HPDE6-E6E7 (cell line): ENCODE measurements at regions not wholly inside any gene's neighbourhood (a gene's known extent, or its start where the extent isn't known, plus 50 kb on each side); places are given as distances from the start of the nearest gene placed in this dataset.

Source experiments
- DNase-seq: peaks from one replicate; pipeline ENCODE4 v3.0.0; 2011; ENCODE audit warnings: missing footprints; ENCODE audit errors: extremely low spot score

DNA sequence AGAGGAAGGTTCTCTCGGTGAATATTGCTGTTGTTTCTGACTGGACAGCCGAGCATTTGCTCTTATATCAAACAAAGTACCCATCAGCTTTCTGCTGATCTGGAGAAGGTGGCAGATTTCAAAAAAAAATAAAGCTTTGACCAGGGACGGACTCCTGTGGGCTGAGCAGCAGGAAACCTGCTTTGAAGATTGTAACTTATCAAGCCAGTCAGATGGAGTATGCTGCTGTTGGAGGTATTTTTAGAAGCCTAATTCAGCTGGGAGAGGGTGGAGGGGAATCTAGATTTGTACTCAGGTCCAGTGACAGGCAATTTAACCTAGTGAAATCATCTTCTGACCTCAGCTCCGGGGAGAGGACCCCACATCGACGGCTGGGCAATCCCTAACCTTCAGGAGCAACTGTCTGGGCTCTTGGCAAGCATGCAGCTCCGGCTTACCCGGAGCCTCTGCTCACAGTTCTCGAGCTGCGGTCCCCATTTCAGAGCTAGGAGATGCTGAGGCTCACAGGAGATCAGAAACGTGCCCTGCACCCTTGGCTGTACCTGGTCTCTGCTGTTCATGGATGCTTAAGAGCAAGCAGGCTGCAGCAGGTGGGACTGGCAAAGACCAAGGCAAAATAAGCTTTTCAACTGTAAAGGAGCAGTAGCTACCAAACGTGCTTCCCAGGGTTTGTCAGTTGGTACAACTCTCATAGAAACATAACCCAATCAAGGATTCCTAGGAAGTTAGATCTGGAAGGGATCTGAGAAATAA, 89.3 kb upstream of the ST8SIA2 start:
- no peak for DNase-seq

DNA sequence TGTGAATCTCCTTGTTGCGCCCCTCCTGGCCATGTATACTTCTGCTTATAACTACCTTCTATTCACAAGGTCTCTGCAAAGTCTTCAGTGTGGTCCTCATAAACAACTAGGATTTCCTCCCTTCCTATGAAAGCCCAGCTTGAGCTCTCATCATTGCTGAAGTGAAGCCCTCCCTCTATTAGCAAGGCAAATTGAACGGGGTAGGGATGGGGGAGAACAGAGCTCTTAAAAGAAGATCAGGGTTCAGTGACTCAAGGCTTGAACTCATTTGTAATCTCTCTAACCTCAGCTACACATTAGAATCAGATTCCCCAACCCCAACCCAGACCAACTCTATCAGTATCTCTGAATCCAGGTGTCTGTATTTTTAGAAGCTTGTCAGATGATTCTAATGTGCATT, 88.3 kb upstream of the ST8SIA2 start:
- DNase-seq: no peak

DNA sequence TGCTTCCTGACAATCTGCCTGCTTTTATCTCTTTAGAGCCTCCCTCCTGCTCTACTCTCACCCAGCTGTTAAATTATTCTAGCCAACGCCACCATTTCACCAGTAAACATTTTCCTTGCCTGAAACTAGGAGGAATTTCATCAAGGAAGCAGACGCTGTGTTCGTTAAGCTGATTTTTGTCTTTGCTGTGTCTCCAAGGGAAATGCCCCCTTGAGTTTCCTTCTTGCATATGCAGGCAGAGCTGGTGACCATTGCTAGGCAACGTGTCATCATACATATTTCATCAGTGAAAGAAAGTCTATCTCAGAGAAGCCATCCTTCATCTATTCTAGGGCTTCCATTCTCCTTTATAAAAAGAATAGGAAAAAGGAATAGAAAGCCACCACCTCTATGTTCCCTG, 87.0 kb upstream of the ST8SIA2 start:
- no peak for DNase-seq

GRCh38 chr15:92315144-92315543, 78.5 kb upstream of the ST8SIA2 start:
- DNase-seq: no peak

DNA sequence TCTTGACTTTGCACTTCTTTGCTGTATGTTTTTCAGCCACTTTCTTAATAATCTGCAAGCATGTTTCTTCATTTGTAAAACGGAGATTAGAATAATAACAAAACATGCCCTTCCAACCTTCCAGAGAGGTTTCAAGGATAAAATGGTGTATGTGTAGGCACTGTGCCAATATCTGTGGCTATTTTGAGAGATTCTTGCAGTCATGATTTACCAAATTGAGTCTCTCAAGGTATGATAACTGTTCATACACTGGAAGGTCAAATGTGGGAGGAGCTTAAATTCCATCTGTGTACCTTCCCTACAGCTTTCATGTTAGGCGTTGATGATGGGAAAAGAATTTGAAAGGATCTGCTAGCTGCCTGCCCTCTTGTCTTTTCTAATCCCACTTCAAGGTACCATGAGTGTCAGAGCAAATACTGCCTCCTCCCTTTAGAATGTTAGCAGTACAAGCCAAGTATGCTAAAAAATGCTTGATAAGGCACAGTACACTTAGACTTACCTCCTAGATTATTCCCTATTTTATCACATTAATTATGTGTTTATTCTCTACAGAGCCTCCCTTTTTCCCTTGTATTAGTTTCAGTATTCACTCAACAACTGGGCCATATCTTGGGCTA, 78.0 kb upstream of the ST8SIA2 start:
- DNase-seq: no peak

DNA sequence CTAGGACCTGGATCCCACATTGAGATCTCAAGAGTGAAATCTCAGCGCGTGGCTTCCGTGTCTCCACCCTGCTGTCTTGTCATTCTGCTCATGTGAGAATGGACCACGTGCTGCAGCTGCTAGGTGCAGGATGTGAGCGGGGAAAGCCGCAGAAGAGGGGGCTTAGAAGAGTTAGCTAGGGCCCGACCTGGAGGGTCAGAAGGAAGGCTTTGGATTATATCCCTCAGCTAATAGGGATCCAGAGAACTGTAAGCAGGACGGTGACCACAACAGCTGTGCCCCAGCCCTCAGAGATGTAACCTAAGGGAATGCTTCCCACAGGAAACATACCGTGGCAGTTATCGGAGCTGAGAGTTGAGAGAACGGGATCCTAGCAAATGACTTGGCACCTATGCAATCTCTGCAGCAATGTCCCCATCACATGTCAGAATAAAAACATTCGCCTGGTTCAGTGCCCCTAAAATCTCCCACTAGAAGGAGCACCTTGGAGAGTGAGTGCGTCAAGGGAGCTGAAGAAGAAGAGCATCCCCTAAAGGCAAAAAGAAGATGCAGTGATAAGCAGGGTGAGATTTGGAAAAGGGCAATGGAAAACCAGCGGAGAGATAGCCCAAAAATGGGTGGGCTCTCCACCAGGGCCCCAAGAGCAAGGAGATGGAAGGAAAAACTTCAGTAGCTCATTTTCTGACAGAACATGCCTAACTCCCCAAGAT, 76.9 kb upstream of the ST8SIA2 start:
- no peak for DNase-seq

GRCh38 chr15:92320012-92320699, 73.5 kb upstream of the ST8SIA2 start:
- no peak for DNase-seq

- DNase-seq: no peak
Observed at GRCh38 chr15:92322566-92323355, 70.9 kb upstream of the ST8SIA2 start.

DNA sequence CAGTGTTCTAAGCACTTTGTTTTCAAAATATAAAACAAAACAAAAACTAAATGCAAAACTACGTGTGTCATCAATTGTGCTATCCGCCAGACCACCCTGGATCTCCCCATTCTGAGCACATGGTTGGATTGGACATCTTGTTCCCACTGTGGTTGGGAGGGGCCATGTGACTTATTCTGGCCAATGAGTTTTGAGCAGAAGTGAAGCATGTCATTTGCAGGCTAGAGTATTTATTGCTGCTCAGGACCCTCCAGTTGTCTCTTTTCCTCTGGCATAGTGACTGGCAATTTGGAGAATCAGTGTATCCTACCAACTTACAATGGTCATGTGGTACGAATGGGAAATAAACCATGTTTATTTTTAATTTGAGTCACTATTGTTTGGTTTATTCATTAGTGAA, 70.2 kb upstream of the ST8SIA2 start:
- DNase-seq: no peak

DNA sequence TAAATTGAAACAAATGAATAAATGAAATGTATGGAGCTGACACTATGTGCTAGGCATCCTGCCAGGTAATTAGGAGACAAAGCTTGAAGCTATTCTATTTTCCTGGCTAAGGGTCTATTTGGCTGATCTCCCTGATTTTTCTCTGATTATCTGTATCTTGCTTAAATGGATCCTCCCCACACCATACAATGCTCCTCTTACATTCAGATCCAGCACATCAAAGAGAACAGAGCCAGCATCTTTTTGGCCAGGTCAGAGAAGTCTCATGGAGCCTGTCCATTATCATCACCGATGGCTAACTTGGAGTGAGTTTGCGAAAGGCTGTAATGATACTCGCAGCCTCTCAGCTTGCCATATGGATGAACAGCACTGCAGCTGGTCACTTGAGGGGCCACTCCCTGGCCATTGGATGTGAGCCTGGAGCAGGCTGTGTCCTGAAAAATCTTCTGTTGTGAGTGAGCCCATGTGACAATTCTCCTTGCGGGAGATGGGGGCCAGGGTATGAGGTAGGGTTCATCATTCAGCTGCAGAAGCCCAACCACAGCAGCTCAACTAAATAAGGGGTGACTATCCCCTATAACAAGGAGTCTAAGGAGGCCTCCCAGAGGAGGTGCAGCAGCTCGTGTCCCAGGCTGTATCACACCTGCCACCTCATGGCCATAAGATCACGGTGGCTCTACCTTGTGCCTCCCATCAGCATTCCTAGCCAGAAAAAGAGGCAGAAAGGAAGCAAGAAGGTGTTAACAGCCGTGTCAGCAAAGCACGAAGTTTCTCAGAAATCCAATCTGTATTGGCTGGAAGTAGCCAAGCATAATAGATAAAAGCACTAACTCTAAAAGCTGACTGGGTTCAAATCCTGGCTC, 69.3 kb upstream of the ST8SIA2 start:
- no peak for DNase-seq

DNA sequence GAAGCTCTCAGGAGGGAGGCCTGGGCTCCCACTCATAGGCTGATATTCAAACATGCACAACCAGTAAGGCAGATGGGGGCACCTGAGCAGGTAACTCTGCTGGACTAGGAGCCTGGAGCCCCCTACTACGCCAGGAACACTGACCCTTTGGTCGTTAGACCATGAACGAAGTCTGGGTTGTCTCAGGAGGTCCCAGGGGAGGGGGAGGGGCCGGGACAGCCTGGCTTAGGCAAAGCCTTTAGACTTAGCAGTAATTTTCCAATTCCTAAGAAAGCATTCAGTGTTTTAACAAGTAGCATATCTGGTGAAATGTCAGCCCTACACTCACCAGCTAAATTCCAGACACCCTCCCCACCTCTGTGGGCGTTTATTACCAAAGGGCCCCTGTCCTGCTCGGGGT, 67.4 kb upstream of the ST8SIA2 start:
- DNase-seq: no peak

DNA sequence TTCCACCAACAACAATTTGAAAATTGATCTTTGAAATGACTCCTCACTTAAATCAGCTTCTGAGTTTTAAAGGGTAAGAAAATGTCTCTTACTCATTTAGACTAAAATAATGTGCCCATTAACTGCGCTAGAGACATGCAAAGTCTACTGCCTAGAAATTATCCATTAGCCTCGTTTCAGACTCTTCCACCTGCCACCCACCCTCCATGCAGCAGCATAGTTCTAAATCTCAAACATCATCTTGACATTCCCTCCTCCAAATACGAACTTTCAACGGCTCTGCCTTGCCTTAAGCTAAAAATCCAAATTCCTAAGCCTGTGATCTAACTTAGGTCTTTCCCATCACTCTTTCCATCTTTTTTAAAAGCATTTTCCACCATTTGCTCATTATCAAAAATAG, 66.6 kb upstream of the ST8SIA2 start:
- DNase-seq: no peak

GRCh38 chr15:92328207-92328606, 65.5 kb upstream of the ST8SIA2 start:
- no peak for DNase-seq

DNA sequence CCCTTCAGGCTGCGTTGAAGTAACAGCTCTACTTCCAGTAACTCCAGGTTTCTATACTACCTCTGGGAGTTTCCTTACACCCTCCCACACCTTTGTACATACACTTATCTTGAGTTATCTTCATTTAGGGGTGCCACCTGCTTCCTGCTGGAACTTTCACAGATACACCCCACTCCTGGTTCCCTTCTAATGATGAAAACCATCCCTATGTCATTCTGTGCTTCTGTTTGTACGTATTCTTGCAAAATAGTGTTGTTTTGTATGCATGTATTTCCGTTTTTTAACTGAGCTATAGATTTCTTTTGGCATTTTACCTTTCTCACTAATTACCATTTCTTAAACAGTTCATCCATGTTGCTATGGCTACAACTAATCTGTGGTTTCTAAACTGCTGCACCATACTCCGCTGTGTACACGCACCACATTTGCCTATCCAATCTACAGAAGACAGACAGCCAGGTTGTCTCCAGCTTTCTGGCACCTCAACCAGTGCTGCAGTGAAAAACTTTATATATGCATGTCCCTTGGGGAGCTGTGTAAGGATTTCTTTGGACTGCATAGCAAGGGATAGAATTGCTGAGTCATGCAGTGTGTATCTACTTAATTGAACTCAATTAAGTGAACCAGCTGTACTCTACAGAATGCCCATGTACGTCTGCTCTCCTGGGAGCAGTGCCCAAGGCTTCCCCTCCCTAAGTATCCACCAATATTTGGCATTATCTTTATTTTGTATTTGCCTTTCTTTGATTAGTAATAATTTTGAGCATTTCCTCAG, 61.4 kb upstream of the ST8SIA2 start:
- no peak for DNase-seq

DNA sequence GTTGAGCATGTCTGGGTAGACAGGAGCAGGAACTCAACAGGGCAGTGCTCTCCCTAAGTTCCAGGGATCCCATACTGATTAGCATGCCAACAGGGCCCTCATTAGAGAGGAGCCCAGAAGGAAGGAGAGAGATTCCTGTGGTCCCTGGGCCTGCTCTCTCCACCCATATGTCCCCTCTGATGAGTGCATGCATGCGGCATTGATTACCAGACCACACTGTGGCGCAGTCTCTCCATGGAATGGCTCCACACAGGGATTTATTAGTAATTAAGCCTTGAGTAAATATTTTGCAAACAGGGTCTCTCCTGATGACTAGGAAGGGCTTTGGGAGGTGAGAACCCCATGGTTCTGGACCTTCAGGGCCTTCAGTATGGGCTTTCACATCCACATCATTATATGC, 60.0 kb upstream of the ST8SIA2 start:
- DNase-seq: no peak

DNA sequence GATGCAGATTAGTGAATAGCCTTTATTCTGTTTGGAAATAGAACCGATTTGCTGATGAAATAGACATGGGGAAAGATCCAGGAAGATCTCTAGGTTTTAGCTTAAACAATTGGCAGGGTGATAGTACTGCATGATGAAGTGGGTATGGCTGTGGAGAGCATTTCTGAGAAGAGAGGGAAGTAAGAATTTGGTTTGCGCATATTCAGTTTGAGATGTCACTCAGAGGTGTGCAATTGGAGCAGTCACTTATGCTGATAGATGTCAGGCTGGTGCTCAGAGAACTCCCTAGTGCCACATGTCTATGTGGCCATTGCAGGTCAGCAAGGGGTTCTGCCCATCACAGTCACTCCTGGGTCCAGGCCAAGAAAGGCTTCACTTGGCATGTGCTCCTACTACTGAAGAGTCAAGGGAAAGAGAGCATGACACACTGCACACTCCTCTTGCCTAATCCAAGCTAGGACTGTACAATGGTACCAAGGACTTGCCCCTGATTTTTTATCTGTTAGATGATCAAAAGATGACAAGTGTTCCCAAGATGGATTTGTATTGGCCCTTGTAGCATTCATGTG, 57.2 kb upstream of the ST8SIA2 start:
- DNase-seq: no peak

- DNase-seq: no peak
Observed at GRCh38 chr15:92339361-92339760, 54.3 kb upstream of the ST8SIA2 start.
